ENCODE measurements at regions not wholly inside any gene's neighbourhood (a gene's known extent, or its start where the extent isn't known, plus 50 kb on each side); places are given as distances from the start of the nearest gene placed in this dataset.
A peak's percentile ranks its signal among the peaks of the same experiment; 100 is the strongest.

GRCh38 chr20:19807946-19808330 lies 49.9 kb downstream of the RIN2 start:
- no peak for DNase-seq (ENCODE audit: low read depth in 2 of 2)

- no peak for DNase-seq (ENCODE audit: low read depth in 2 of 2)
These were observed 50.4 kb downstream of the RIN2 start for GRCh38 chr20:19808498-19808897.

GRCh38 chr20:19809505-19809904 lies 51.4 kb downstream of the RIN2 start:
- no peak for DNase-seq (ENCODE audit: low read depth in 2 of 2)

- DNase-seq (ENCODE audit: low read depth in 2 of 2), result no peak
These were observed 53.2 kb downstream of the RIN2 start for GRCh38 chr20:19811231-19811630.

- no peak for DNase-seq (ENCODE audit: low read depth in 2 of 2)
These were observed 54.0 kb downstream of the RIN2 start for GRCh38 chr20:19812056-19812455.

- DNase-seq (ENCODE audit: low read depth in 2 of 2), result no peak
These were observed 54.6 kb downstream of the RIN2 start for GRCh38 chr20:19812696-19813095.

- no peak for DNase-seq (ENCODE audit: low read depth in 2 of 2)
These were observed 56.0 kb downstream of the RIN2 start for GRCh38 chr20:19813846-19814640.

GRCh38 chr20:19815553-19815991 lies 57.5 kb downstream of the RIN2 start:
- DNase-seq (ENCODE audit: low read depth in 2 of 2), result no peak

GRCh38 chr20:19816386-19816785 lies 58.3 kb downstream of the RIN2 start:
- DNase-seq (ENCODE audit: low read depth in 2 of 2), result no peak

- DNase-seq (ENCODE audit: low read depth in 2 of 2), result no peak
These were observed 59.0 kb downstream of the RIN2 start for GRCh38 chr20:19817017-19817416.

GRCh38 chr20:19819149-19819548 lies 61.1 kb downstream of the RIN2 start:
- no peak for DNase-seq (ENCODE audit: low read depth in 2 of 2)

- DNase-seq (ENCODE audit: low read depth in 2 of 2), result no peak
These were observed 62.6 kb downstream of the RIN2 start for GRCh38 chr20:19820555-19821211.

GRCh38 chr20:19821606-19822005 lies 63.5 kb downstream of the RIN2 start:
- no peak for DNase-seq (ENCODE audit: low read depth in 2 of 2)

GRCh38 chr20:19823216-19823615 lies 65.2 kb downstream of the RIN2 start:
- no peak for DNase-seq (ENCODE audit: low read depth in 2 of 2)

GRCh38 chr20:19823971-19824370 lies 65.9 kb downstream of the RIN2 start:
- DNase-seq (ENCODE audit: low read depth in 2 of 2), result no peak

GRCh38 chr20:19824861-19825260 lies 66.8 kb downstream of the RIN2 start:
- no peak for DNase-seq (ENCODE audit: low read depth in 2 of 2)

GRCh38 chr20:19826179-19826914 lies 68.3 kb downstream of the RIN2 start:
- DNase-seq (ENCODE audit: low read depth in 2 of 2), result no peak

GRCh38 chr20:19827818-19828217 lies 69.8 kb downstream of the RIN2 start:
- no peak for DNase-seq (ENCODE audit: low read depth in 2 of 2)

GRCh38 chr20:19828232-19828631 lies 70.2 kb downstream of the RIN2 start:
- no peak for DNase-seq (ENCODE audit: low read depth in 2 of 2)

GRCh38 chr20:19830211-19830785 lies 72.2 kb downstream of the RIN2 start:
- no peak for DNase-seq (ENCODE audit: low read depth in 2 of 2)

GRCh38 chr20:19832875-19833274 lies 74.8 kb downstream of the RIN2 start:
- peak in 1 of 2 donors; percentile 10 for DNase-seq (ENCODE audit: low read depth in 2 of 2)

- DNase-seq (ENCODE audit: low read depth in 2 of 2), result no peak
These were observed 75.3 kb downstream of the RIN2 start for GRCh38 chr20:19833395-19833794.

Measured in activated CD4-positive, alpha-beta T cell treated with anti-CD3 and anti-CD28 coated beads for 24 hours (primary cell).